GM18868 (cell line): ENCODE measurements at regions not wholly inside any gene's neighbourhood (a gene's known extent, or its start where the extent isn't known, plus 50 kb on each side); places are given as distances from the start of the nearest gene placed in this dataset.
"Not testable (repeated sequence)": the region's sequence is repeated elsewhere in the genome, so short reads cannot be mapped to it uniquely, and the experiment has no call there.

Experiments
- ATAC-seq: cut with Tn5 transposase; IDR thresholded peaks from one replicate; pipeline ENCODE4 v1.9.1; 2021; ENCODE audit warnings: mild to moderate bottlenecking, moderate library complexity; ENCODE audit not compliant: unreplicated experiment

GRCh38 chr13:79896851-79897250, 415.9 kb downstream of the NDFIP2 start:
- no peak for ATAC-seq

GRCh38 chr13:79895416-79895815, 414.5 kb downstream of the NDFIP2 start:
- ATAC-seq, result no peak

GRCh38 chr13:79887278-79887677, 406.3 kb downstream of the NDFIP2 start:
- not testable (repeated sequence) for ATAC-seq

GRCh38 chr13:79886601-79887000, 405.6 kb downstream of the NDFIP2 start:
- ATAC-seq, result no peak

- ATAC-seq, result no peak
Observed at GRCh38 chr13:79884890-79885289, 403.9 kb downstream of the NDFIP2 start.

GRCh38 chr13:79883216-79883615, 402.3 kb downstream of the NDFIP2 start:
- no peak for ATAC-seq

- ATAC-seq, result no peak
Observed at GRCh38 chr13:79880818-79881217, 399.9 kb downstream of the NDFIP2 start.

- ATAC-seq, result peak; percentile 75
Observed at GRCh38 chr13:79874396-79875360, 393.7 kb downstream of the NDFIP2 start.

GRCh38 chr13:79871594-79871993, 390.6 kb downstream of the NDFIP2 start:
- no peak for ATAC-seq

- ATAC-seq, result no peak
Observed at GRCh38 chr13:79870766-79871165, 389.8 kb downstream of the NDFIP2 start.

GRCh38 chr13:79870123-79870522, 389.2 kb downstream of the NDFIP2 start:
- no peak for ATAC-seq

- ATAC-seq, result no peak
Observed at GRCh38 chr13:79869326-79869725, 388.4 kb downstream of the NDFIP2 start.

GRCh38 chr13:79867254-79867653, 386.3 kb downstream of the NDFIP2 start:
- no peak for ATAC-seq

- ATAC-seq, result no peak
Observed at GRCh38 chr13:79866436-79866835, 385.5 kb downstream of the NDFIP2 start.

GRCh38 chr13:79862515-79862914, 381.6 kb downstream of the NDFIP2 start:
- no peak for ATAC-seq

GRCh38 chr13:79861731-79862130, 380.8 kb downstream of the NDFIP2 start:
- no peak for ATAC-seq

GRCh38 chr13:79860791-79861190, 379.8 kb downstream of the NDFIP2 start:
- ATAC-seq, result no peak

- no peak for ATAC-seq
Observed at GRCh38 chr13:79859756-79860155, 378.8 kb downstream of the NDFIP2 start.

GRCh38 chr13:79853251-79853650, 372.3 kb downstream of the NDFIP2 start:
- ATAC-seq, result no peak

GRCh38 chr13:79851318-79851717, 370.4 kb downstream of the NDFIP2 start:
- no peak for ATAC-seq

- ATAC-seq, result no peak
Observed at GRCh38 chr13:79847882-79848592, 367.1 kb downstream of the NDFIP2 start.

GRCh38 chr13:79846386-79846785, 365.4 kb downstream of the NDFIP2 start:
- no peak for ATAC-seq
